ENCODE measurements at regions not wholly inside any gene's neighbourhood (a gene's known extent, or its start where the extent isn't known, plus 50 kb on each side); places are given as distances from the start of the nearest gene placed in this dataset.

DNA sequence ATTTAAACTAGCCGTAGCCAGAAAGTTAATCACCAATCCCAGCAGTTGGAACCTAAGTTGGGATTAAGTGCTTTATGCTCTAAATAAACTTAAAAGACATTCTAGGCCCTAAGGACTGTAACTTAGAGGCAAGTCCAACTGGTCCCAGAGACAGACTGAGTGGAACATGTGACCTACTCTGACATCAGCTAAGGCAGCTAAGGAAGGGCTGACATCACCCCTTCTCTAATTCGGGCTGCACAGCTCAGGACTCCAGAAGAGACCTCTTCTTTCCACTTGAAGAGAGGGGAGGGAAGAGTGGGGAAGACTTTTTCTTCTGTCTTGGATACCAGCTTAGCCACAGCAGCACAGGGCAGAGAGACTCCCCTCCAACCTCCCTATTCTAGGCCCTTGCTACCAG is 565.2 kb downstream of the CDH8 start:
- Histone ChIP-seq H3K36me3 (ENCODE audit: insufficient read depth, low read length) (no peaks in the 10 kb centered on the region), H3K4me3 (ENCODE audit: insufficient read depth, low read length) (no peak overlapping the region), H3K27ac (ENCODE audit: low read depth, low read length) (no peak overlapping the region), H3K9me3 (ENCODE audit: low read depth, low read length) (no peaks in the 10 kb centered on the region), H3K4me1 (ENCODE audit: insufficient read depth, low read length) (no peaks in the 10 kb centered on the region), H2AFZ (ENCODE audit: low read length) (no peak overlapping the region), H4K20me1 (ENCODE audit: insufficient read depth, low read length) (no peaks in the 10 kb centered on the region), H3K27me3 (ENCODE audit: insufficient read depth, low read length) (no peaks in the 10 kb centered on the region), H3K4me2 (ENCODE audit: insufficient read depth, low read length) (no peak overlapping the region), H3K79me2 (ENCODE audit: insufficient read depth, low read length) (no peaks in the 10 kb centered on the region)
- no peak for TF ChIP-seq CTCF (IDR thresholded peaks at IDR 0.05; ENCODE audit: extremely low read depth, low read depth, low read length)
- DNase-seq (ENCODE audit: insufficient read length, low spot score, missing footprints) = no peak

GRCh38 chr16:61465285-61465684 is 571.0 kb downstream of the CDH8 start:
- H3K4me1 ChIP-seq (ENCODE audit: insufficient read depth, low read length) = no peaks in the 10 kb centered on the region
- no peaks in the 10 kb centered on the region for H4K20me1 ChIP-seq (ENCODE audit: insufficient read depth, low read length)
- H3K27ac ChIP-seq (ENCODE audit: low read depth, low read length) = no peak overlapping the region
- DNase-seq (ENCODE audit: insufficient read length, low spot score, missing footprints) = no peak
- TF ChIP-seq CTCF (IDR thresholded peaks at IDR 0.05; ENCODE audit: extremely low read depth, low read depth, low read length) = no peak
- H2AFZ ChIP-seq (ENCODE audit: low read length) = no peak overlapping the region
- no peak overlapping the region for H3K4me3 ChIP-seq (ENCODE audit: insufficient read depth, low read length)
- no peaks in the 10 kb centered on the region for H3K36me3 ChIP-seq (ENCODE audit: insufficient read depth, low read length)
- no peak overlapping the region for H3K4me2 ChIP-seq (ENCODE audit: insufficient read depth, low read length)
- H3K79me2 ChIP-seq (ENCODE audit: insufficient read depth, low read length) = no peaks in the 10 kb centered on the region
- H3K27me3 ChIP-seq (ENCODE audit: insufficient read depth, low read length) = no peaks in the 10 kb centered on the region
- H3K9me3 ChIP-seq (ENCODE audit: low read depth, low read length) = peaks cover under 1% of the 10 kb centered on the region

GRCh38 chr16:61460020-61460419 is 576.2 kb downstream of the CDH8 start:
- H2AFZ ChIP-seq (ENCODE audit: low read length) = no peak overlapping the region
- no peak overlapping the region for H3K4me2 ChIP-seq (ENCODE audit: insufficient read depth, low read length)
- peaks cover 2% of the 10 kb centered on the region for H3K9me3 ChIP-seq (ENCODE audit: low read depth, low read length)
- H3K79me2 ChIP-seq (ENCODE audit: insufficient read depth, low read length) = no peaks in the 10 kb centered on the region
- H3K27me3 ChIP-seq (ENCODE audit: insufficient read depth, low read length) = no peaks in the 10 kb centered on the region
- H3K4me3 ChIP-seq (ENCODE audit: insufficient read depth, low read length) = no peak overlapping the region
- H3K4me1 ChIP-seq (ENCODE audit: insufficient read depth, low read length) = no peaks in the 10 kb centered on the region
- no peaks in the 10 kb centered on the region for H4K20me1 ChIP-seq (ENCODE audit: insufficient read depth, low read length)
- no peak for TF ChIP-seq CTCF (IDR thresholded peaks at IDR 0.05; ENCODE audit: extremely low read depth, low read depth, low read length)
- no peaks in the 10 kb centered on the region for H3K36me3 ChIP-seq (ENCODE audit: insufficient read depth, low read length)
- DNase-seq (ENCODE audit: insufficient read length, low spot score, missing footprints) = no peak
- no peak overlapping the region for H3K27ac ChIP-seq (ENCODE audit: low read depth, low read length)

DNA sequence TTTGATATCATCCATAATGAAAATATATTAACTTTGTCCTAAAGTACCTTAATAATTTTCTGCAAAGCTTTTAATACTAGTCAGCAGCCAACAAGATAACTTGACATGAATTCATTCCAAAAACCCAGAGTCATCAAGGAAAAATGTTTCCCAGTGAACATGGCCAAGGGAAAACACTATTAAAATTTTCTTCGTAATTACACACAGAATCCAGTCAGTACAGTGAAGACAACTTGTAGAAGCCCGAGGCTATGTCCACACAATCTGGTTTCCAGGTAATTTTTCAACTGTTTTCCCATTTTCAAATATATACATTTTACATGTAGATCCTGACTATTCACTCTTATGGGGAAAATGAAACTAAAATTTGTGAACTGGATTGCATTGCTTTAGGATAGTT is 600.9 kb downstream of the CDH8 start:
- Histone ChIP-seq H3K4me2 (ENCODE audit: insufficient read depth, low read length) (no peak overlapping the region), H3K79me2 (ENCODE audit: insufficient read depth, low read length) (no peaks in the 10 kb centered on the region), H3K27me3 (ENCODE audit: insufficient read depth, low read length) (no peaks in the 10 kb centered on the region), H3K36me3 (ENCODE audit: insufficient read depth, low read length) (no peaks in the 10 kb centered on the region), H3K9me3 (ENCODE audit: low read depth, low read length) (no peaks in the 10 kb centered on the region), H3K27ac (ENCODE audit: low read depth, low read length) (no peak overlapping the region), H3K4me1 (ENCODE audit: insufficient read depth, low read length) (no peaks in the 10 kb centered on the region), H2AFZ (ENCODE audit: low read length) (no peak overlapping the region), H3K4me3 (ENCODE audit: insufficient read depth, low read length) (no peak overlapping the region), H4K20me1 (ENCODE audit: insufficient read depth, low read length) (no peaks in the 10 kb centered on the region)
- no peak for DNase-seq (ENCODE audit: insufficient read length, low spot score, missing footprints)
- TF ChIP-seq CTCF (IDR thresholded peaks at IDR 0.05; ENCODE audit: extremely low read depth, low read depth, low read length) = no peak
